GM12891 (cell line): ENCODE measurements at regions not wholly inside any gene's neighbourhood (a gene's known extent, or its start where the extent isn't known, plus 50 kb on each side); places are given as distances from the start of the nearest gene placed in this dataset.

ENCODE experiments used
- POLR2A ChIP-seq: IDR thresholded peaks from 2 replicates; pipeline ENCODE4 v1.6.1; 2011; ENCODE audit warnings: low read depth, low read length, control low read depth
- POLR2AphosphoS5 ChIP-seq: IDR thresholded peaks from 2 replicates; pipeline ENCODE4 v1.6.1; 2011; ENCODE audit warnings: low read depth, low read length, control low read depth
- POU2F2 ChIP-seq: IDR thresholded peaks from 2 replicates; pipeline ENCODE4 v1.6.1; 2011; ENCODE audit warnings: low read depth, mild to moderate bottlenecking, control low read depth, low read length, moderate library complexity
- SPI1 ChIP-seq: IDR thresholded peaks from 2 replicates; pipeline ENCODE4 v1.6.1; 2011; ENCODE audit warnings: low read depth, low read length, control low read depth
- TAF1 ChIP-seq: IDR thresholded peaks from 2 replicates; pipeline ENCODE4 v1.6.1; 2011; ENCODE audit warnings: low read depth, low read length, control low read depth

DNA sequence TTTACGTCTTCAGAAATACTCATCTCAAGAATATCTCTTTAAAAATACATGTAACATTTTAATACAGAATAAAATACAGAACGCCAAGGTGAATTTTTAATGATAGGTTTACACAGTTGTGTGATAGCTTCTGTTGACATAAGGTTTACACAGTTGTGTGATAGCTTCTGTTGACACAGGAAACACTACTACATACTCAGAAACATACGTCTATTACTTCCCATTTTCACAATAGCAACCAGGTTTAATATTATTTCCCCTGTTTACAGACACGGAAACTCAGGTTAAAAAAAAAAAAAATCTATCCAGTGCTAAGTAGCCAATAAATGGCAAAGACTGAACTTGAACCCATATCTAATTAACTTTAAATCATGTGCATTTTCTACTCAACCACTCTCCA, 571.2 kb downstream of the LIG4 start:
- TF ChIP-seq POLR2A (no peak), POLR2AphosphoS5 (no peak), SPI1 (no peak), TAF1 (no peak), POU2F2 (no peak)
